DMS 273 (cell line): ENCODE measurements at regions not wholly inside any gene's neighbourhood (a gene's known extent, or its start where the extent isn't known, plus 50 kb on each side); places are given as distances from the start of the nearest gene placed in this dataset.

Experiments
- DNase-seq: peaks from one replicate; lab custom pipeline; 2025; ENCODE audit not compliant: unreplicated experiment; lab: John Stamatoyannopoulos, UW

- DNase-seq: no peak
Measured at GRCh38 chr9:75833778-75834177, 56.7 kb upstream of the PCSK5 start.

GRCh38 chr9:75834878-75835277 lies 55.6 kb upstream of the PCSK5 start:
- no peak for DNase-seq
